Prostate gland (tissue), 2 donors: ENCODE measurements at regions not wholly inside any gene's neighbourhood (a gene's known extent, or its start where the extent isn't known, plus 50 kb on each side); places are given as distances from the start of the nearest gene placed in this dataset.
"Not testable (repeated sequence)": the region's sequence is repeated elsewhere in the genome, so short reads cannot be mapped to it uniquely, and the experiment has no call there.

ENCODE experiments used
- DNase-seq: peaks from one replicate; pipeline ENCODE4 v3.0.0-alpha.2; 2019; ENCODE audit warnings: low spot score
- H3K27ac ChIP-seq, 2 donors: fragments of 200-600 bp; sonication (generic); 2 replicates each; pipeline ENCODE4 v1.5.1; 2017 to 2019
- H3K27me3 ChIP-seq: fragments of 200-600 bp; sonication (generic); replicated peaks from 2 replicates; pipeline ENCODE4 v1.5.1; 2019; ENCODE audit not compliant: insufficient read depth
- H3K36me3 ChIP-seq, 2 donors: fragments of 200-600 bp; sonication (generic); 1 replicate in 1 of 2; 2 replicates in 1 of 2; pipeline versions ENCODE4 v1.5.1 to v1.8.1; 2017 to 2019
- H3K4me1 ChIP-seq: fragments of 200-600 bp; sonication (generic); replicated peaks from 2 replicates; pipeline ENCODE4 v1.5.1; 2019
- H3K4me3 ChIP-seq, 2 donors: fragments of 200-600 bp; sonication (generic); 2 replicates each; pipeline ENCODE4 v1.5.1; 2017 to 2019
- H3K9me3 ChIP-seq: fragments of 200-600 bp; sonication (generic); 2 replicates; pipeline ENCODE4 v1.5.1; 2017
- POLR2A ChIP-seq: fragments of 450-650 bp; IDR thresholded peaks from one replicate; pipeline ENCODE4 v1.6.1; 2016; ENCODE audit warnings: antibody characterized with exemption, mild to moderate bottlenecking
- POLR2AphosphoS5 ChIP-seq: sonication (generic); formaldehyde crosslinking; IDR thresholded peaks from one replicate; pipeline ENCODE4 v1.6.1; 2017; ENCODE audit warnings: antibody characterized with exemption
- WGBS: methylation state at CpG from one replicate; pipeline ENCODE4 v1.1.5; 2018; 5-methylcytosine and 5-hydroxymethylcytosine counted together
- intact Hi-C: fragments of 100-400 bp; cut with DNase I; formaldehyde crosslinking; loops from one replicate; pipeline ENCODE4 v1.14.2; 2022
- TF ChIP-seq, protein P1 (sequence below), 4 experiments: fragments of 200-600 bp in 2 of 4; fragments of 450-650 bp in 2 of 4; sonication (generic) in 2 of 4; IDR thresholded peaks; 1 replicate in 3 of 4; 2 replicates in 1 of 4; pipeline ENCODE4 v1.5.1; 2016 to 2019; ENCODE audit warnings: antibody characterized with exemption in 4 of 4, mild to moderate bottlenecking in 2 of 4, moderate library complexity in 2 of 4

DNA sequence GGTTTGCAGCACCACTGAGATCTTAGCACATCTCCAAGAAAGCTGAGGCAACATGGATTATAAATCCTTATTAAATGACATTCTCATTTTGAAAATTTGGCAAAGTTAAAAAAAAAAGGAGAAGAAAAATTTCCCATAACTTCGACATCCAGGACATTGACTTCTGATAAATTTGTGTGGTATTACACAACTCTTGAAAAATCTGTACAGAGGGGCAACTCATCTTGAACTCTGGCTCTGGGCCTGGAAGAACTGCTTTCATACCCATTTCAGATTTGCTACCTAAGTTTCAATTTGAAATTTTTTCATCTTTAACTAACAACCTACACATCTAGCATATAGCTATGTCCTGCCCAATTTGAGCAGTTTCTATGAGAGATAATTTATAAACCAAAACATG lies 118.0 kb upstream of the UGP2 start:
- H3K36me3 ChIP-seq = no peaks in the 10 kb centered on the region
- H3K27ac ChIP-seq = no peak overlapping the region
- WGBS = 83% methylated on average over 1 of the region's 1 CpG
- no peaks in the 10 kb centered on the region for H3K27me3 ChIP-seq
- TF ChIP-seq POLR2A (no peak), POLR2AphosphoS5 (no peak)
- TF ChIP-seq, protein P1, sequence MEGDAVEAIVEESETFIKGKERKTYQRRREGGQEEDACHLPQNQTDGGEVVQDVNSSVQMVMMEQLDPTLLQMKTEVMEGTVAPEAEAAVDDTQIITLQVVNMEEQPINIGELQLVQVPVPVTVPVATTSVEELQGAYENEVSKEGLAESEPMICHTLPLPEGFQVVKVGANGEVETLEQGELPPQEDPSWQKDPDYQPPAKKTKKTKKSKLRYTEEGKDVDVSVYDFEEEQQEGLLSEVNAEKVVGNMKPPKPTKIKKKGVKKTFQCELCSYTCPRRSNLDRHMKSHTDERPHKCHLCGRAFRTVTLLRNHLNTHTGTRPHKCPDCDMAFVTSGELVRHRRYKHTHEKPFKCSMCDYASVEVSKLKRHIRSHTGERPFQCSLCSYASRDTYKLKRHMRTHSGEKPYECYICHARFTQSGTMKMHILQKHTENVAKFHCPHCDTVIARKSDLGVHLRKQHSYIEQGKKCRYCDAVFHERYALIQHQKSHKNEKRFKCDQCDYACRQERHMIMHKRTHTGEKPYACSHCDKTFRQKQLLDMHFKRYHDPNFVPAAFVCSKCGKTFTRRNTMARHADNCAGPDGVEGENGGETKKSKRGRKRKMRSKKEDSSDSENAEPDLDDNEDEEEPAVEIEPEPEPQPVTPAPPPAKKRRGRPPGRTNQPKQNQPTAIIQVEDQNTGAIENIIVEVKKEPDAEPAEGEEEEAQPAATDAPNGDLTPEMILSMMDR (IDR thresholded peaks at IDR 0.05) = no peak
- DNase-seq = no peak
- no peaks in the 10 kb centered on the region for H3K9me3 ChIP-seq
- intact Hi-C loops = no loop called here
- no peaks in the 10 kb centered on the region for H3K4me1 ChIP-seq
- no peak overlapping the region for H3K4me3 ChIP-seq

DNA sequence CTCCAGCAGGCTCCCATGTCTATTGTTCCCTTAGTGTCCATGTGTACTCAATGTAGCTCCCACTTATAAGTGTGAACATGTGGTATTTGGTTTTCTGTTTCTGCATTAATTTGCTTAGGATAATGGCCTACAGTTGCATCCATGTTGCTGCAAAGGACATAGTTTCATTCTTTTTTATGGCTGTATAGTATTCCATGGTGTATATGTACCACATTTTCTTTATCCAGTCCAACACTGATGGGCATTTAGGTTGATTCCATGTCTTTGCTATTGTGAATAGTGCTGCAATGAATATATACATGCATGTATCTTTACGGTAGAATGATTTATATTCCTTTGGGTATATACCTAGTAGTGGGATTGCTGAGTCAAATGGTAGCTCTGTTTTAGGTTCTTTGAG lies 116.5 kb upstream of the UGP2 start:
- H3K9me3 ChIP-seq, intact Hi-C loops, DNase-seq: not testable (repeated sequence)

DNA sequence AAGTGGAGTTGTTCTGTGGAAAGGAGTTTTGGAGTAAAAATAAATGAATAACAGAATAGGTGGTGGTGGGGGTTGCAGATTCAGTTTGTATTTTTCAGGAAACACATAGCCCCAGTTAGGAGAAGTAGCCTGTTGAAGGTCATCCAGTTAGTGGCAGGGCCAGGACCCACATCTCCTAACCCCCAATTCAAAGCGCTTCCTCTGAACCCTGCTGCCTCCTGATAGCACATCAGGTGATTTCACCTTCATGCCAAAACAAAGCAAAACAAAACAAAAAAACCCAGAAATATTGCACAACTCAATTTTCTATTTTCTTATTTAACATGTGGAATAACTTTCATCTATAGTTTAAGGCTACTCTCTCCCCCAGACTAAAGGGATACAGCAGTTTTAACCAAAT lies 112.3 kb upstream of the UGP2 start:
- intact Hi-C loops = no loop called here
- Histone ChIP-seq H3K9me3 (no peaks in the 10 kb centered on the region), H3K4me1 (no peaks in the 10 kb centered on the region), H3K36me3 (no peaks in the 10 kb centered on the region), H3K27me3 (no peaks in the 10 kb centered on the region), H3K27ac (no peak overlapping the region), H3K4me3 (no peak overlapping the region)
- no peak for TF ChIP-seq POLR2AphosphoS5
- TF ChIP-seq, protein P1 (IDR thresholded peaks at IDR 0.05) = no peak
- no peak for TF ChIP-seq POLR2A
- no peak for DNase-seq
- WGBS = 97% methylated on average over 1 of the region's 1 CpG

More for the DNA sequence above, 116.5 kb upstream of the UGP2 start:
- H3K36me3 ChIP-seq, H3K27me3 ChIP-seq, H3K4me3 ChIP-seq, H3K4me1 ChIP-seq, H3K27ac ChIP-seq: not testable (repeated sequence)
- 100% methylated on average over 1 of the region's 1 CpG for WGBS

DNA sequence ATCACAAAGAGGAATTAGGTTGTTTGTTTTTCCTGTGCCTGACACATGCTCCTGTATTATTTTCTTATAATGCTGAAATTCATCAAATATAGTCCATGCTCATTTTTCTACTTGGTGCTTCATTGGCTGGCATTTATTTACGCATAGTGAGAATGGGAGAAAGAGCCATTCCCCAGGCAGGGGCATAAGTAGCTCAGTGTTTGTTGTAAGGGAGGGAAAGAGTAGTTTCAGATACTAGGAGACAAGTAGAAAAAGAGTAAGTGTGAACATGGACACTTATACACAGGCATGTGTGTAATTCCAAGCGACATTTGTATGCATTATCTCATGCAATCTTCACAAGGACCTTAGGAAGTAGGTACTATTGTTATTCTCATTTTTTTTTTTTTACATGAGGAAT lies 111.9 kb upstream of the UGP2 start:
- TF ChIP-seq, protein P1 (IDR thresholded peaks at IDR 0.05) = no peak
- TF ChIP-seq POLR2A (no peak), POLR2AphosphoS5 (no peak)
- Histone ChIP-seq H3K4me1 (no peaks in the 10 kb centered on the region), H3K27ac (no peak overlapping the region), H3K36me3 (no peaks in the 10 kb centered on the region), H3K9me3 (no peaks in the 10 kb centered on the region), H3K27me3 (no peaks in the 10 kb centered on the region), H3K4me3 (no peak overlapping the region)
- intact Hi-C loops = no loop called here
- no peak for DNase-seq
- WGBS = 90% methylated on average over 2 of the region's 2 CpGs

DNA sequence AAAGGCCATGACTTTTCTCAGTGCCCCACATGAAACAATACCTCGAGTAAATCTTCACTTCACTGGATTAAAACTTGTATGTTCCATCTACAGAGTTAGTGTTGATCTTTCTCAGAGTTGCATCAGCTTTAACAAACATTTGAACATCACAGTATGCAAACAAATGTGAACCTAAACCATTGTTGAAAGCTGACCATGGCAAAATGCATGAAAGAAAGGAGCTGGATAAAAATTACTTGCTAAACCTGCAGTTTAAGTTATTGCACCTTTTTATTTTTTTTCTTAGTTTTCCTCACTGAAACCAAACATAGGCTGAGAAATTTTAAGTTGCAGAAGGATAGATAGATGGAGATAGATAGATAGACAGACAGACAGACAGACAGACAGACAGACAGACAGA lies 107.2 kb upstream of the UGP2 start:
- no peaks in the 10 kb centered on the region for H3K36me3 ChIP-seq
- H3K27me3 ChIP-seq = no peaks in the 10 kb centered on the region
- no peaks in the 10 kb centered on the region for H3K4me1 ChIP-seq
- intact Hi-C loops = no loop called here
- no peak overlapping the region for H3K27ac ChIP-seq
- WGBS = 40% methylated on average over 1 of the region's 1 CpG
- H3K4me3 ChIP-seq = no peak overlapping the region
- TF ChIP-seq, protein P1 (IDR thresholded peaks at IDR 0.05) = no peak
- TF ChIP-seq POLR2A (no peak), POLR2AphosphoS5 (peak; percentile 73)
- DNase-seq = no peak
- H3K9me3 ChIP-seq = no peaks in the 10 kb centered on the region
